Effector memory CD4-positive, alpha-beta T cell (primary cell): ENCODE measurements at regions not wholly inside any gene's neighbourhood (a gene's known extent, or its start where the extent isn't known, plus 50 kb on each side); places are given as distances from the start of the nearest gene placed in this dataset.

Experiments
- DNase-seq, 3 donors: peaks; one replicate each; pipeline ENCODE4 v3.0.0-alpha.2; 2020
- H3K27ac ChIP-seq: 2 replicates; pipeline ENCODE4 v1.7.0; 2013; ENCODE audit warnings: mild to moderate bottlenecking, low read length, moderate library complexity; ENCODE audit not compliant: insufficient read depth, poor library complexity, severe bottlenecking
- H3K27me3 ChIP-seq: replicated peaks from 2 replicates; pipeline ENCODE4 v1.7.0; 2013; ENCODE audit warnings: mild to moderate bottlenecking, low read length; ENCODE audit not compliant: insufficient read depth, control insufficient read depth, poor library complexity, severe bottlenecking
- H3K36me3 ChIP-seq: 2 replicates; pipeline ENCODE4 v1.7.0; 2013; ENCODE audit warnings: mild to moderate bottlenecking, low read length, moderate library complexity; ENCODE audit not compliant: control insufficient read depth, insufficient read depth
- H3K4me1 ChIP-seq: 2 replicates; pipeline ENCODE4 v1.7.0; 2013; ENCODE audit warnings: low read length, mild to moderate bottlenecking; ENCODE audit not compliant: control insufficient read depth, insufficient read depth, poor library complexity, severe bottlenecking
- H3K4me3 ChIP-seq: 2 replicates; pipeline ENCODE4 v1.7.0; 2013; ENCODE audit warnings: low read length, low read depth, mild to moderate bottlenecking; ENCODE audit not compliant: insufficient read depth, poor library complexity, severe bottlenecking
- H3K9me3 ChIP-seq: 2 replicates; pipeline ENCODE4 v1.7.0; 2013; ENCODE audit warnings: mild to moderate bottlenecking, low read length, moderate library complexity; ENCODE audit not compliant: control insufficient read depth

GRCh38 chr1:2939041-2939552 lies 82.2 kb upstream of the ACTRT2 start:
- Histone ChIP-seq H3K27ac (no peak overlapping the region), H3K4me3 (no peak overlapping the region), H3K9me3 (peaks cover 4% of the 10 kb centered on the region), H3K36me3 (no peaks in the 10 kb centered on the region), H3K27me3 (no peaks in the 10 kb centered on the region), H3K4me1 (no peaks in the 10 kb centered on the region)
- no peak for DNase-seq

GRCh38 chr1:2940178-2940577 lies 81.1 kb upstream of the ACTRT2 start:
- H3K4me1 ChIP-seq, result no peaks in the 10 kb centered on the region
- H3K4me3 ChIP-seq, result no peak overlapping the region
- DNase-seq, result no peak
- no peaks in the 10 kb centered on the region for H3K36me3 ChIP-seq
- H3K27ac ChIP-seq, result no peak overlapping the region
- no peaks in the 10 kb centered on the region for H3K27me3 ChIP-seq
- peaks cover 4% of the 10 kb centered on the region for H3K9me3 ChIP-seq

GRCh38 chr1:2941040-2941439 lies 80.2 kb upstream of the ACTRT2 start:
- no peak overlapping the region for H3K27ac ChIP-seq
- H3K27me3 ChIP-seq, result no peaks in the 10 kb centered on the region
- no peaks in the 10 kb centered on the region for H3K36me3 ChIP-seq
- H3K4me3 ChIP-seq, result no peak overlapping the region
- no peaks in the 10 kb centered on the region for H3K4me1 ChIP-seq
- DNase-seq, result no peak
- peaks cover 4% of the 10 kb centered on the region for H3K9me3 ChIP-seq

GRCh38 chr1:2941907-2942306 lies 79.4 kb upstream of the ACTRT2 start:
- H3K4me3 ChIP-seq, result no peak overlapping the region
- no peaks in the 10 kb centered on the region for H3K4me1 ChIP-seq
- H3K27me3 ChIP-seq, result no peaks in the 10 kb centered on the region
- H3K27ac ChIP-seq, result no peak overlapping the region
- H3K36me3 ChIP-seq, result no peaks in the 10 kb centered on the region
- H3K9me3 ChIP-seq, result peaks cover 4% of the 10 kb centered on the region
- no peak for DNase-seq

- Histone ChIP-seq H3K27me3 (no peaks in the 10 kb centered on the region), H3K9me3 (peaks cover 4% of the 10 kb centered on the region), H3K36me3 (no peaks in the 10 kb centered on the region), H3K27ac (no peak overlapping the region), H3K4me3 (no peak overlapping the region), H3K4me1 (no peaks in the 10 kb centered on the region)
- no peak for DNase-seq
Measured at GRCh38 chr1:2942410-2942809, 78.9 kb upstream of the ACTRT2 start.

- Histone ChIP-seq H3K4me1 (no peaks in the 10 kb centered on the region), H3K27me3 (no peaks in the 10 kb centered on the region), H3K27ac (no peak overlapping the region), H3K9me3 (peaks cover 4% of the 10 kb centered on the region), H3K4me3 (no peak overlapping the region), H3K36me3 (no peaks in the 10 kb centered on the region)
- no peak for DNase-seq
Measured at GRCh38 chr1:2943686-2944260, 77.5 kb upstream of the ACTRT2 start.

GRCh38 chr1:2944705-2945104 lies 76.6 kb upstream of the ACTRT2 start:
- Histone ChIP-seq H3K4me3 (no peak overlapping the region), H3K4me1 (no peaks in the 10 kb centered on the region), H3K27me3 (no peaks in the 10 kb centered on the region), H3K36me3 (no peaks in the 10 kb centered on the region), H3K9me3 (peaks cover 4% of the 10 kb centered on the region), H3K27ac (no peak overlapping the region)
- DNase-seq, result no peak

- H3K4me3 ChIP-seq, result no peak overlapping the region
- peaks cover 4% of the 10 kb centered on the region for H3K27me3 ChIP-seq
- H3K27ac ChIP-seq, result no peak overlapping the region
- peaks cover 4% of the 10 kb centered on the region for H3K9me3 ChIP-seq
- no peaks in the 10 kb centered on the region for H3K4me1 ChIP-seq
- DNase-seq, result no peak
- H3K36me3 ChIP-seq, result no peaks in the 10 kb centered on the region
Measured at GRCh38 chr1:2945821-2946231, 75.4 kb upstream of the ACTRT2 start.

- H3K27me3 ChIP-seq, result peaks cover 4% of the 10 kb centered on the region
- no peak overlapping the region for H3K4me3 ChIP-seq
- peaks cover 3% of the 10 kb centered on the region for H3K9me3 ChIP-seq
- H3K27ac ChIP-seq, result no peak overlapping the region
- no peaks in the 10 kb centered on the region for H3K36me3 ChIP-seq
- DNase-seq, result no peak
- H3K4me1 ChIP-seq, result no peaks in the 10 kb centered on the region
Measured at GRCh38 chr1:2946291-2946690, 75.0 kb upstream of the ACTRT2 start.

GRCh38 chr1:2946999-2947690 lies 74.1 kb upstream of the ACTRT2 start:
- Histone ChIP-seq H3K27me3 (peaks cover 4% of the 10 kb centered on the region), H3K27ac (no peak overlapping the region), H3K4me3 (no peak overlapping the region), H3K9me3 (no peaks in the 10 kb centered on the region), H3K36me3 (no peaks in the 10 kb centered on the region), H3K4me1 (no peaks in the 10 kb centered on the region)
- no peak for DNase-seq
